Transverse colon (tissue), 3 donors: ENCODE measurements at regions not wholly inside any gene's neighbourhood (a gene's known extent, or its start where the extent isn't known, plus 50 kb on each side); places are given as distances from the start of the nearest gene placed in this dataset.

Experiments
- POLR2A ChIP-seq: fragments of 450-650 bp; IDR thresholded peaks from one replicate; pipeline ENCODE4 v1.6.1; 2016; ENCODE audit warnings: antibody characterized with exemption, mild to moderate bottlenecking, moderate library complexity
- POLR2AphosphoS5 ChIP-seq, 3 donors: sonication (generic); formaldehyde crosslinking; IDR thresholded peaks; one replicate each; pipeline ENCODE4 v1.6.1; 2016; ENCODE audit warnings: antibody characterized with exemption in 3 of 3

- TF ChIP-seq POLR2AphosphoS5 (IDR thresholded peaks at IDR 0.05), result no peak
- no peak for TF ChIP-seq POLR2A
Measured at GRCh38 chr9:100880284-100880683, 148.2 kb upstream of the PLPPR1 start.
